ENCODE measurements at regions not wholly inside any gene's neighbourhood (a gene's known extent, or its start where the extent isn't known, plus 50 kb on each side); places are given as distances from the start of the nearest gene placed in this dataset.
"Not testable (repeated sequence)": the region's sequence is repeated elsewhere in the genome, so short reads cannot be mapped to it uniquely, and the experiment has no call there.

DNA sequence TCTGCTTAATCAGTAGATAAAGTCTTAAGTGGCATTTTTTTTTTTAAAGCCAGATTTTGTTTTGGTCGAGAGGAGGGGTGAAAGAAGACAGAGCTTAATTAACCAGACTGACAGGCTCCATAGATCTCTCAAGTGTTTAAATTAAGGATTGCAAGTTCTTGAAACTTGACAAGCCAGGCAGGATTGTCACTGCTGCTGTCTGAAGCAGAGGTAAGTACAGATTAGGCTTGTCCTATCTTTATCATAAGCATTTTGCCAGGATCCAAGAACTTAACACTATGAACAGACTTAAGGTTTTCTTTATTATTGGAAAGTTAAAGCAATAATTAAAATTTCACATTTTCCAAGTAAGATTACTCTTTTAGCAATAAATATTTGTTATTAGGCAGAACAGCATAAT is 179.6 kb upstream of the LMO3 start:
- DNase-seq = no peak
- Histone ChIP-seq H3K36me3 (no peaks in the 10 kb centered on the region), H3K27ac (no peak overlapping the region), H3K9me3 (no peaks in the 10 kb centered on the region), H3K4me1 (no peaks in the 10 kb centered on the region), H3K4me3 (no peak overlapping the region), H3K27me3 (no peaks in the 10 kb centered on the region)
- TF ChIP-seq EP300 (IDR thresholded peaks at IDR 0.05) (no peak), POLR2AphosphoS5 (IDR thresholded peaks at IDR 0.05) (no peak), POLR2A (IDR thresholded peaks at IDR 0.05) (no peak)
- TF ChIP-seq, protein P1, sequence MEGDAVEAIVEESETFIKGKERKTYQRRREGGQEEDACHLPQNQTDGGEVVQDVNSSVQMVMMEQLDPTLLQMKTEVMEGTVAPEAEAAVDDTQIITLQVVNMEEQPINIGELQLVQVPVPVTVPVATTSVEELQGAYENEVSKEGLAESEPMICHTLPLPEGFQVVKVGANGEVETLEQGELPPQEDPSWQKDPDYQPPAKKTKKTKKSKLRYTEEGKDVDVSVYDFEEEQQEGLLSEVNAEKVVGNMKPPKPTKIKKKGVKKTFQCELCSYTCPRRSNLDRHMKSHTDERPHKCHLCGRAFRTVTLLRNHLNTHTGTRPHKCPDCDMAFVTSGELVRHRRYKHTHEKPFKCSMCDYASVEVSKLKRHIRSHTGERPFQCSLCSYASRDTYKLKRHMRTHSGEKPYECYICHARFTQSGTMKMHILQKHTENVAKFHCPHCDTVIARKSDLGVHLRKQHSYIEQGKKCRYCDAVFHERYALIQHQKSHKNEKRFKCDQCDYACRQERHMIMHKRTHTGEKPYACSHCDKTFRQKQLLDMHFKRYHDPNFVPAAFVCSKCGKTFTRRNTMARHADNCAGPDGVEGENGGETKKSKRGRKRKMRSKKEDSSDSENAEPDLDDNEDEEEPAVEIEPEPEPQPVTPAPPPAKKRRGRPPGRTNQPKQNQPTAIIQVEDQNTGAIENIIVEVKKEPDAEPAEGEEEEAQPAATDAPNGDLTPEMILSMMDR (IDR thresholded peaks at IDR 0.05) = no peak
- WGBS, 2 donors = 33 to 53% methylated on average over 1 of the region's 1 CpG
- intact Hi-C loops (cut with DNase I) = no loop called here

DNA sequence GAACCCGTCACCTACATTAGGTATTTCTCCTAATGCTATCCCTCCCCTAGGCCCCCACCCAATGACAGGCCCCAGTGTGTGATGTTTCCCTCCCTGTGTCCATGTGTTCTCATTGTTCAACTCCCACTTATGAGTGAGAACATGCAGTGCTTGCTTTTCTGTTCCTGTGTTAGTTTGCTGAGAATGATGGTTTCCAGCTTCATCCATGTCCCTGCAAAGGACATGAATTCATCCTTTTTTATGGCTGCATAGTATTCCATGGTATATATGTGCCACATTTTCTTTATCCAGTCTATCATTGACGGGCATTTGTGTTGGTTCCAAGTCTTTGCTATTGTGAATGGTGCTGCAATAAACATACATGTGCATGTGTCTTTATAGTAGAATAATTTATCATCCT is 163.2 kb upstream of the LMO3 start:
- H3K36me3 ChIP-seq; intact Hi-C loops (cut with DNase I); H3K27ac ChIP-seq; DNase-seq; H3K4me1 ChIP-seq; H3K27me3 ChIP-seq; H3K4me3 ChIP-seq; H3K9me3 ChIP-seq: not testable (repeated sequence)
- WGBS, 2 donors = 85 to 93% methylated on average over 2 of the region's 2 CpGs

DNA sequence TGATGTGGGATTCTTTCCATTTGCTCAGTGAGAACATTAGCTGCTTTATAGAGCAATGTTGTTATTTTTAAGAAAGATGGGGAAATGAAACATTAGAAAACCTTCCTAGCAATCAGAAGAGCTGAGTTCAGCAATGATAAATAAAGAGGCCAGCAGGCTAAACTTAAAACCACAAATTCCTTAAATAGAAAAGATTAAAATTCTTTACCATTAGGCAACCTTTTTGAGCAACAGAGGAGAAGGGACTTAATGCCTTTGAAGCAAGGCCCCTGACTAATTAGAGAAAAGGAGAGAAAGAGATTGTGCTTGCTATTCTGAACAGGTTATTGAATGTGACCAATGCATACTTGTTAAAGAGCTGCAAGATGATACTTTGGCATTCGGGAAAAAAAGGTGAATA is 160.8 kb upstream of the LMO3 start:
- H3K36me3 ChIP-seq = no peaks in the 10 kb centered on the region
- no peaks in the 10 kb centered on the region for H3K4me1 ChIP-seq
- H3K27me3 ChIP-seq = no peaks in the 10 kb centered on the region
- H3K4me3 ChIP-seq = no peak overlapping the region
- intact Hi-C loops (cut with DNase I) = no loop called here
- WGBS, 2 donors = 82 to 91% methylated on average over 1 of the region's 1 CpG
- H3K27ac ChIP-seq = no peak overlapping the region
- TF ChIP-seq, protein P1 (IDR thresholded peaks at IDR 0.05) = no peak
- TF ChIP-seq POLR2AphosphoS5 (IDR thresholded peaks at IDR 0.05) (no peak), POLR2A (IDR thresholded peaks at IDR 0.05) (no peak)
- H3K9me3 ChIP-seq = peaks cover 0 to 4% (median 2%) of the 10 kb centered on the region in 4 donors
- DNase-seq = no peak

DNA sequence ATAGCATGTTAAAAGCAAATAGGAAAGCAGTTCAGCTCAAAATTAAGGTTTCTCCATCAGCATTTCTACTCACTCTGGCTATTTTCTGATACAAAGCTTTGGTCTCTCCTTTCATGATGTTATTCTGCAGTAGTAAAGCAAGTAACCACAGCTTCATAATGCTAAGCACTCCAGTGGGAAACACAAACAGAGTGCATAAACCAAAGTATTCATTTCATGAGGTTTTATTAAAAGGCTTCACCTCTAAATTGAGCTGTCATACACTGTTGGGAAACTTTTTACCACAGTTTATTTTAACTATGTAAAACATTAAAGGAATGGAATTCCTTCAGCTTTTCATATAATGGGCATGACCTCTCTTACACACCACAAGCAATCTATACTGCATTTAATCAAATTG is 157.9 kb upstream of the LMO3 start:
- H3K4me1 ChIP-seq = no peaks in the 10 kb centered on the region
- intact Hi-C loops (cut with DNase I) = no loop called here
- no peaks in the 10 kb centered on the region for H3K27me3 ChIP-seq
- no peaks in the 10 kb centered on the region for H3K36me3 ChIP-seq
- H3K9me3 ChIP-seq = no peaks in the 10 kb centered on the region
- no peak overlapping the region for H3K27ac ChIP-seq
- no peak overlapping the region for H3K4me3 ChIP-seq
- no peak for DNase-seq
- no peak for TF ChIP-seq POLR2AphosphoS5 (IDR thresholded peaks at IDR 0.05)
- TF ChIP-seq, protein P1 (IDR thresholded peaks at IDR 0.05) = no peak
- TF ChIP-seq EP300 (IDR thresholded peaks at IDR 0.05) = no peak
- no peak for TF ChIP-seq POLR2A (IDR thresholded peaks at IDR 0.05)

DNA sequence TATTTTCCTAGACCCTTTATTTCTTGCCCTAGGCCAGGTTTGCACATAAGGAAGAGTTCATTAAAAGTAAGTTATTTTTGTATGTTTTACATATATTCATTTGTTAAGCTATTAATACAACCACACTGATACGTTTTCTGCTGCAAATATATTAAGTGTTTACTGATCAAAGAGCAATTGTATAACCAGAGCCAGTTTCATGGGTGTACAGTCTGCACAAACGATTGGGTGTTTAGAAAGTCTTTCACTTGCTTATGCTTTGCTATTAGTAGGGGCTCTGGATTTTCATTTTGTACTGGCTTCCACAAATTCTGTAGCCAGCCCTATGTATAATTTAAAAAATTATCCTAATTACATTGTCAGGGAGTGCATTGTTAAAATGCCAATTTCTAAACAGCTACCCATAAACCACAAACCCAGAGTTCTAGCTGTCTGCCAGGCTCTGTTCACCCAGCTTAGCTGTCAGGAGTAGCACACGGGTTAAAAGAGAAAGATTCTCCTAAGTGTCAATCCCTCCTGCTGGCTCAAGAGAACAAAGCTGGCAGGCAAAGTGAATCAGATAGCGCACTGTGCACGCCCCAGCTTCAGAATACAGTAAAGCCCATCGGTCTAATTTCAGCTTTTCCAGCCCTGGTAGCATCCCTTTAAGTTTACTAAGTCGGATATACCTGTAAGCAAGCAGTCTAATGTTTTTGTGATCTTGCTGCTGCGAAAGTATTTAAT is 151.0 kb upstream of the LMO3 start:
- TF ChIP-seq POLR2A (IDR thresholded peaks at IDR 0.05) (no peak), EP300 (IDR thresholded peaks at IDR 0.05) (no peak), POLR2AphosphoS5 (IDR thresholded peaks at IDR 0.05) (no peak)
- TF ChIP-seq, protein P1 (IDR thresholded peaks at IDR 0.05) = no peak
- Histone ChIP-seq H3K27me3 (no peaks in the 10 kb centered on the region), H3K27ac (no peak overlapping the region), H3K9me3 (no peaks in the 10 kb centered on the region), H3K36me3 (no peaks in the 10 kb centered on the region), H3K4me1 (no peaks in the 10 kb centered on the region), H3K4me3 (no peak overlapping the region)
- WGBS, 2 donors = 50 to 59% methylated on average over 8 of the region's 8 CpGs
- no peak for DNase-seq
- intact Hi-C loops (cut with DNase I) = no loop called here
